SKM-1 treated with dmso at 0.1 percent for 144 hours (cell line): ENCODE measurements at regions not wholly inside any gene's neighbourhood (a gene's known extent, or its start where the extent isn't known, plus 50 kb on each side); places are given as distances from the start of the nearest gene placed in this dataset.
"Not testable (repeated sequence)": the region's sequence is repeated elsewhere in the genome, so short reads cannot be mapped to it uniquely, and the experiment has no call there.

Experiments used
- DNase-seq: peaks from one replicate; lab custom pipeline; 2025; ENCODE audit not compliant: unreplicated experiment; lab: John Stamatoyannopoulos, UW

DNA sequence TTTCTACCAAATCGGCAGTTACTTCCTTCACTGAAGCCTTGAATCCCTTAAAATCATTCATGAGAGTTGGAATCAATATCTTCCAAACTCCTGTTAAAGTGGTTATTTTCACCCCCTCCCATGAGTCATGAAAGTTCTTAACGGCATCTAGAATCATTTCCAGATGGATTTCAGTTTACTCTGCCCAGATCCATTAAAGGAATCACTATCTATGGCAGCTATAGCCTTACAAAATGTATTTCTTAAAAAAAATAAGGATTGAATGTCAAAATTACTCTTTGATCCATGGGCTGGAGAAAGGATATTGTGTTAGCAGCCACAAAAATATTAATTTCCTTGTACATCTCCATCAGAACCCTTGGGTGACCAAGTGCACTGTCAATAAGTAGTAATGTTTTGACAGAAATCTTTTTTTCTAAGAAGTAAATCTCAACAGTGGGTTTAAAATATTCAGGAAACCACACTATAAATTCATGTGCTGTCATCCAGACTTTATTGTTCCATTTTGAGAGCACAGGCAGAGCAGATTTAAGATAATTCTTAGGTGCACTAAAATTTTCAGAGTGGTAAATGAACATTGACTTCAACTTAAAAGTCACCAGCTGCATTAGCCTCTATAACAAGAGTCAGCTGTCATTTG is 767.7 kb downstream of the DTWD2 start:
- DNase-seq, result no peak

DNA sequence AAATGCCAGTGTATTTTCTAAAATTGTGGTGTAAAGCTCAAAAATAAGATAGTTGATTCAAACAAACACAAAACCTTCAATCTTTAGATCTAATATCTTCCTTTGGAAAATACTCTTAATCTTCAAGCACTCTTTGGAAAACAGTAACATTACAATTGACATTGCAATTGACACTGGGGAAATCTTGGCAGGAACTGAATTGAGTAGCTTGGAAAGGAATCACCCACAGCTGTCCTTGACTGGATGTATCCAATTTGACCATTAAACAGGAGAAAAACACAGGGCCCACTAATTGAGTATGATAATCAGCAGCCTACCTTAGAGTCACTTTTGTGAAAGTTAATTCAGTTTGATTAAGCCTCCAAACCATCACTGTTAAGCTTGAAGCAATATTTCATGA is 776.7 kb downstream of the DTWD2 start:
- DNase-seq, result no peak

DNA sequence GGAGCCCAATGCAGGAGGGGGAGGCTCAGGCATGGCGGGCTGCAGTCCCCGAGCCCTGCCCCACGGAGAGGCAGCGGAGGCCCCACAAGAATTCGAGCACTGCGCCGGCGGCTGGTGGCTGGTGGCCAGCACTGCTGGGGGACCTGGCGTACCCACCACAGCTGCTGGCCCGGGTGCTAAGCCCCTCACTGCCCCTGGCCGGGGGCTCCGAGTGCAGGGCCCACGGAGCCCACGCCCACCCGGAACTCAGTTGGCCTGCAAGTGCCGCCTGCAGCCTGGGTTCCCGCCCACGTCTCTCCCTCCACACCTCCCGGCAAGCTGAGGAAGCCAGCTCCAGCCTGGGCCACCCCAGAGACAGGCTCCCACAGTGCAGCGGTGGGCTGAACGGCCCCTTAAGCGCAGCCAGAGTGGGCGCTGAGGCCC is 780.3 kb downstream of the DTWD2 start:
- DNase-seq, result no peak

DNA sequence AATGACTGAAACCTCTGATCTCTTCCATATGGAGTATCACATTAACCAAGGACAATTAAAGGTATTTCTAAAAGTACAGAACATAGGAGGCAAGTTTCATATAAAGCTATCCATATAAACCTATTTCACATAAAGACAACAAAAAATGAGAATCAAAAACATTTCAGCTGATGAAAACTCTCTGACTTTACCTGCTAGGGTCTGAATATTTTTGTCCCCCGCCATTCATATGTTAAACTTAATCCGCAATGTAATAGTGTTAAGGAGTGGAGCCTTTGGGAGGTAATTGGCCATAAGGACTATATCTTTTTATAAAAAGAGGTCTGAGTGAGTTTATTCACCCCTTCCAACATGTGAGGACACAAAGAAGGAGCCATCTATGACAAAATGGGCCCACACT is 788.5 kb downstream of the DTWD2 start:
- DNase-seq, result no peak

DNA sequence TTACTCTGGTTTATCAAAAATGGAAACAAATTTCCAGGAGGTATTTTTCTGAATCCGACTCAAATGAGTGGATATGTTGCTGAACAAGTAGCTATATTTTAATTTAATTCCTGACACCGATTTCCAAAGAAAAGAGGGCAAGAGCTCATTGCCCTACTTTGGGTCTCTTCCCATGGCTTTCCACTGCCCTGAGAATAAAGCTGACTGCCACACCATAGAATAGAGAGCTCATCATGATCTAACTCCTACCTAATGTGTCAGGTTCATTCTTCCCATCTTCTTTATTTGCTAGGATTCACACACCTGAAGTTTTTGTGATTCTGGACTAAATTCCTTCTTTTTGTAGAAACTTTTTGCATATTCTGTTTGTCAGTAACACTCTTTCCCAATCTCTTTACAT is 792.1 kb downstream of the DTWD2 start:
- DNase-seq, result no peak

DNA sequence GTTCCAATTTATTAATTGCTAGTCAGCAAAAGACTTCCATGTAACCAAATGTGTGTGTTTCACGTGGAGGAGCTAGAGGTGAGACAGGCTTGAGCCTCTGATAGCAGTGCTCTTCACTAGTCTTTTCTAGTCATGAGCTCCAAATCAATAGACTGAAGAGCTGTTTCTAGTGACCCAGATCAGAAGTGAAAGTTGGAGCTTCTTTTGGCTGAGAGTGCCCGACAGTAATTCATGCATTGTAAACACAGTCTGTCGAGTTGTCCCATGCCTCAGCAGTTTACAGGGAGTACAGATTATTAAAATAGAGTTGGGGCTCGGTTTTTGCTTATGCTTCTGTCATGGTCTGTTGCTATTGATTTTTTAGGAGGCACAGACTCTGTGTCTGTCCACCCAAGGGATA is 793.1 kb downstream of the DTWD2 start:
- DNase-seq, result no peak

DNA sequence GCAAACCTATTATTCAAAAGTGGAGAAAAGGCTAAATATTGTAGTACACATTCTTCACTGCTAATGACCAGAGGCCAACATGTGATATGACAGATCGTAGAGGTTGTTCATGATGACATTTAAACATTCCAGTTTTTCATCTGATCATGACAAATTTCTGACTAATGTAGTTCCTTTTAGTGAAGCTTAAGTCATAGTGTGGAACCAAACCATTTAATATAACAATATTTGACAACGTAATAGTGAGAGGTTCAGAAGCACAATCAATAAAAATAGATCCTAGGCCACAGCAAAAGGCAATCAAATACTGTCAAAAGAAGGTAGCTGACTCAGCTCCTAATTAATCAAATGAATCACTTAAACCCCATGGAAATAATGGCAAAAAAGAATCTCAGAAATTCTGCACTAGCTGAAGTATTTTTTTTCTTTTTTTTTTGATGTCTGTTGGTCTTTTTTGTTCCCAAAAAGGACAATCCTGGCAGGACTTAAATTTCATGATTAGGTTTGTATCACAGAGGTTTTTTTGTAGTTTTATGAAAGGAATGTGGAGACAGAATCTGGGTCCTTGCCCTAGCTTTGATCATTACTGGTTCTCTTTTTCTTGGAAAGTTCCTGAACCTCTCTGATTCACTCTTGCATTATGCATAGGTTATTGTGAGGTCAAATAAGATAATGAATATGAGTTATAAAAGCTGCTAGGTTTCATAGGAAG is 795.0 kb downstream of the DTWD2 start:
- DNase-seq, result no peak

DNA sequence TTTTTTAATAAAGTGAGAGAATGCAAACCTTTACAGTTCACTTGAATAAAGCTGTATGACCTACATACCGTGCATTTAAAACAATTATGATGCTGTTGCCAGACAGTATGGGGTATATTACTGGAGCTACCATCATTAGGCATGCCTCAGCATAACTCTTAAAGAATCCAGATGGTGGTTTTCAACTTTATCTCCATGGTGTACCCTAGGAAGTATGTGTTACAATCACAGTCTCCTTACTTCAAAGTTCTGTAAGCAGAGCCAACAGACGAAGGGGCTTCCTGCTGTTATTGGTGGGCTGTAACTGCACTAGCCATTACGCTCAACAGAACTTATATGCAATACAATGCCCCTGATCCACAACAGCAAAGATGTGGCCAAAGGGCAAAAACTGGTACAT is 803.3 kb downstream of the DTWD2 start:
- no peak for DNase-seq

DNA sequence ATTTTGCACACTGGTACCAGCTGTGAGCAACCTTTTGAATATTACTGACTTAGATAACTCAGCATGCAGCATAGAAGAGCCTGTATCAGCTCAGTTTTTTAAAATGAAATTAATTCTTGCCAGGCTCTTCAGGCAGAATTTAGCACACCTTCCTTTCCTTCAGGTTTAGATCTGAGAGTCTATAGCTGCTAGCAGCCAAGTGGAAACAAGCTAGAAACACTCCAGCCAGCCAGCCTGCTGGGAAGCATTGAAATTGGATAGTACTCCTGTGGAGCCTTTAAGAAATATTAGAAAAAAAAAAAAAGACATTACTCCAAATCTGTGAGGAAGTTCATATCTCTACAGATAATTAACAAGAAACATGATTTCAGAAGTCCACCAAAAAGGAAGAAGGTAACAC is 812.2 kb downstream of the DTWD2 start:
- no peak for DNase-seq

DNA sequence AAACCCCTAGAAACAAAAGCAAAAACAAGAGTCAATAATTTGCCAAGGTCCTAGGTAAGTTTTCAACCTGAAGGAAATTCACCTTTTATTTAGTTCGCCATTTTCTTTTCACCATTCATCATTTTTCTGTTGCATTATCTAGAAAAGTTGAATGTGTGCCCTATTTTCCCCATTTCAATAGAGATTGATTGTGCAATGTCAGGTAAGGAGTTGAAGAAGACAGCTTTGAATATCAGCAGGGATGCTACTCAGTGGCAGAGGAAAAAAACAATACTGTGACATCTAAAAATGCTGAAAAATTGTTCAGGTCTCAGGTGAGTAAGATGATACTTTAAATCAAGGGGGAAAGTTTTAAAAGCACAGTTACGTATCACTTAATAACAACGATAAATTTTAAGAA is 813.7 kb downstream of the DTWD2 start:
- no peak for DNase-seq

DNA sequence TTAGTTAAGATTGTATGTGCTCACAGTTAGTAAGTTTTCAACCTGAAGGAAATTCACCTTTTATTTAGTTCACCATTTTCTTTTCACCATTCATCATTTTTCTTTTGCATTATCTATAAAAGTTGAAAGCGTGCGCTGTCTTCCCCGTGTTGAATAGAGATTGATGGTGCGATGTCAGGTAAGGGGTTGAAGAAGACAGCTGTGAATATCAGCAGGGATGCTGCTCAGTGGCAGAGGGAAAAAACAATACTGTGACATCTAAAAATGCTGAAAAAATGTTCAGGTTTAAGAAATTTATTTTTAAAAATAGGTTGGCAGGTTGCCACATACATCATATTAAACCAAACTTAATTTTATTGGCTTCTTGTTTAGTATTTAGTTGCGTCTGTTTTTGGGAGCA is 815.0 kb downstream of the DTWD2 start:
- DNase-seq, result no peak

DNA sequence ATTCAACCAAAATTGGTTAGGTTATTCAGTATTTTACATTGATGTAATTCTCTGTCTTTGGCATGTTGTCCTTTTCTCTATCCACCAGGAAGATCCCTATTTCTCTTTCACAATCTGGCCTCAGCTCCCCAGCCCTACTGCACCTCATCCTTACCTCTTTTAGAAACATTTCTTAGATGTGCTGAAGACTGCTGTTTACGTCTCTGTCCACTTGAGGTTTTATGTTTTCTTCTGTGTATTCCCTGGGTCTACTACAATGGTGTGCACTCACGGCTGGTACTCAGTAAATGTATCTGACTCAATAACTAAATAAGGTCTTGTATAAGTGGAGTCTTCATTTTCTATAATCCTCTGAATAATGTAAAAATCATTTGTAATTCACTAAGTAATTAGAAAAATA is 822.7 kb downstream of the DTWD2 start:
- no peak for DNase-seq

DNA sequence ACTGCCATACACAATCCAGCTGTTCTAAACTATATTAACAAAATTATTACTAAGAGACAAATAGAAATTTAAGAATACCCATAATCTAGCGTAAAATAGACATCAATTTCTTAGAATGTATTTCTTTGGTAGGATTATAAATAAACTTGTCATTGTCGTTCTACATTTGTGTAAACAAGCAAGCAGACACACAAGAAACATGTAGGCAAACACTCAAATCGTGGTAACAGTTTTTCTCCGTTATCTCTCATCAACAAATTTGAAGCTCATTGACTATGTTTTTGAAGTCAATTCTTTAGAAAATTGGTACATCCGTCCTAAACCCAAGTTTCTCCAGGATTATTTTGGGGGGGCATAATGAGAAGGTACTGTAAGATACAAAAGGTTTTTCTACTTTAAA is 832.2 kb downstream of the DTWD2 start:
- DNase-seq, result no peak

DNA sequence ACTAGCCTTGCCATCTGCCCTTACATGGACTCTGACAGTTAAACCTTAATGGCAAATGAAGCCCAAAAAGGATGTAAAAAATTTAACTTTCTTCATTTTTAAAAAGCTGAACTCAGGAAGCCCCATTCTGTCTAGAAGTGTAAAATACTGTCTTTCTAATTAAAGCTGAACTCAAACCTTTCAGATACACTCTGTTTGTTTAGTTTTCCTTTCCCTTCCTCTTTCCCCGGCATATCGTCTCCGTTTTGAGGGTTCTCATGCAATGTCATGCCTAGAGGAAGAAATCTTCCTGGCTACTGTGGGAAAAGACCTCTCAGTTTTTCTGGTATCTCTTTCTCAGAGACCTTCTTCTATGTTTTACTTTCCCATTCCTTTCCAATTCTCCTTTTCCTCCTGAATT is 841.5 kb downstream of the DTWD2 start:
- DNase-seq, result no peak

DNA sequence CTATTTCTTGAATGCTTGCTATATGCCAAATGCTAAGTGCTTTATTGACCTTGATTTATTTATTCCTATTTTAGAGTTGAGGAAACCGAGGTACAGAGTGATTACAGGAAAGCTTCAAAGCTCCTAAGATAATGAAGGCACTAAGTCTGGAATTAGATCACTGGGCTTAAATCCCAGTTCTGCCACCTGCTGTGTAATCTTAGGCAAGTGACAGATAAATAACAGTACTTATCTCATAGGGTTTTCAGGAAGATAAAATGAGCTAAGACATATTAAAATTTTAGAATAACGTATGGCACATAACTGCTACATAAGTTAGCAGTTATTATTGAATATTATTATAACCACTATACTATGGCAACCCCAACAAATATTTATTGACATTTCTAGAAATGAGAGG is 843.8 kb downstream of the DTWD2 start:
- DNase-seq, result no peak

DNA sequence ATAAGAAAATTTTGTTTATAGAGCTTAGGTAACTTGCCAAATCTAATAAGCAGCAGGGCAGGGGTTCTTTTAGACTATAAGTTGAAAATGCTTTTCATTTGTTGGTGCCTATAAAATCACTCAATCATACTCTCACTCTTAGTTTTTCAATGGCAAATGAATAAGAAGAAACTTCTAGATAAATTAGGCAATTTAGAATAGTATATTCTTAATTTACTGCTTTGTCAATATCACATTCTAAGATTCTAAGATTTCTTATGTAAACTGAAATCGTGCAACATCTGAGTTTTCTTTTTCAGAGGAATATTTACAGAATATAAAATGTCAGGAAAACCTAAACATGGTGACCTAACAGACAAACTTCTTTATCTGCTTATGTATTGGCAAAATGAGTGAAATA is 849.0 kb downstream of the DTWD2 start:
- DNase-seq, result no peak

DNA sequence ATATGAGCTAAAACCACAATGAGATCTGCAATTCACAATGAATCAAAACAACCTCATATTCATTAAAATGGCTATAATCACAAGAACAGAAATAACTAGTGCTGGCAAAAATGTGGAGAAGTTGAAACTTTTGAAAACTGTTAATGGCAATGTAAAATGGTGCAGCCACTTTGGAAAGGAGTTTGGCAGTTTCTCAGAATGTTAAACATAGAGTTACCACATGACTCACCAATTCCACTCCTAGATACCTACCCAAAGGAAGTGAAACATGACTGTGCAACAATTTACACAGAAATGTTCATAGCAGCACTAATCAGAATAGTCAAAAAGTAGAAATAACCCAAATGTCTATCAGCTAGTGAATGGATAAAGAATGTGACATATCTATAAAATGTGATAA is 862.2 kb downstream of the DTWD2 start:
- DNase-seq, result no peak

DNA sequence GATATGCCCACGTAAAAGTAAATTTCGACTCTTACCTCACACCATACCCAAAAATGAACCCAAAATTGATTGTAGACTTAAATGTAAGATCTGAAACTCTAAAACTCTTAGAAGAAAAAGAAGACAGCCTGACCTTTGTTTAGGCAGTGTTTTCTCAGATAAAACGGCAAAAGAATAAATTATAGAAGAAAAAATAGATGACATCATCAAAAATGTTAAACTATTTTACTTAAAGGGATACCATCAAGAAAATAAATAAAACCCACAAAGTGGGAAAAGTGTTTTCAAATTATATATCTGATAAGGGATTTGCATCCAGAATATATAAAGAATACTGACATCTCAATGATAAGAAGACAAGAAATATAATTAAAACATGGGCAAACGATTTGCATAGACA is 862.7 kb downstream of the DTWD2 start:
- DNase-seq, result no peak

DNA sequence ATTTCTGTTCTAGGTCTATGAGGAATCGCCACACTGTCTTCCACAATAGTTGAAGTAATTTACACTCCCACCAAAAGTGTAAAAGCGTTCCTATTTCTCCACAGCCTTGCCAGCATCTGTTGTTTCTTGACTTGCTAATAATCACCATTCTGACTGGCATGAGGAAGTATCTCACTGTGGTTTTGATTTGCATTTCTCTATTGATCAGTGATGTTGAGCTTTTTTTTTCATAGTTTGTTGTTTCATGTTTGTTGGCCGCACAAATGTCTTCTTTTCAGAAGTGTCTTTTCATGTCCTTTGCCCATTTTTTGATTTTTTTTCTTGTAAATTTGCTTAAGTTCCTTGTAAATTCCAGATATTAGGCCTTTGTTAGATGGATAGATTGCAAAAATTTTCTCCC is 867.1 kb downstream of the DTWD2 start:
- no peak for DNase-seq

DNA sequence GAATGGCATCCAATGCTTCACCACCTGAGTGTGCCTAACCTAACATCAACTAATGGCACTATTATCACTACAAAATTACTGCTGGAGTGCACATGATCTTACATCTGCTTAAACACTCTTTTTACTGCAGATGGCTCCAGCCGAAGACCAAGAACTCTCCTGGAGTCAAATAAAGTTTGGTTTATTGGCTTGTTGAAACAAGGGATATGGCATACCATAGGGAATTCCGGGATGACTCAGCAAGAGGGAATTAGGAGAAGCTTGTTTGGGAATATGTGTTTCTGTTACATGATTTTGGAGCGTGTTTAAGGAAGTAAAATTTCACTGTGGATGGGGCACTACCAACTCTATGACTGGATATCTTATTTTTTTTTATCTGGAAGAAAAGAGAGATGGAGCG is 872.6 kb downstream of the DTWD2 start:
- DNase-seq, result no peak

DNA sequence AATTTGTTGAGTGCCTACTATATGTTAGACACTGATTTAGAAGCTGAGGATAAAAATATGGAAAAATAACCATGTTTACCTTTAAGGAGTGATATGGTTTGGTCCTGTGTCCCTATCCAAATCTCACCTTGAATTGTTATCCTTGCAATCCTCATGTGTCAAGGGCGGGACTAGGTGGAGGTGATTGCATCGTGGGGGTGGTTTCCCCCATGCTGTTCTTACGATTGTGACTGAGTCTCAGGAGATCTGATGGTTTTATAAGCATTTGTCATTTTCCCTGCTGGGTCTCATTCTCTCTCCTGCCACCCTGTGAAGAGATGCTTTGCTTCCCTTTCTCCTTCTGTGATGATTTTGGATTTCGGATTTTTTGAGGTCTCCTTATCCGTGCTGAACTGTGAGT is 876.4 kb downstream of the DTWD2 start:
- no peak for DNase-seq

DNA sequence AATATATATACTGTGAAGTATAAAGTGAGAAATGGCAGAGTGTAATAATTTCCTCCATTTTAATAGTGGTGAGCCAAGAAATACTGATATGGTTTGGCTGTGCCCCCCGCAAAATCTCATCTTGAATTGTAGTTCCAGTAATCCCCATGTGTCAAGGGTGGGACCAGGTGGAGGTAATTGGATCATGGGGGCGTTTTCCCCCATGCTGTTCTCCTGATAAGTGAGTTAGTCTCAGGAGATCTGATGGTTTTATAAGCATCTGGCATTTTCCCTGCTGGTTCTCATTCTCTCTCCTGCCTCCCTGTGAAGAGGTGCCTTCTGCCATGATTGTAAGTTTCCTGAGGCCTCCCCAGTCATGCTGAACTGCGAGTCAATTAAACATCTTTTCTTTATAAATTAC is 881.1 kb downstream of the DTWD2 start:
- DNase-seq, result not testable (repeated sequence)

DNA sequence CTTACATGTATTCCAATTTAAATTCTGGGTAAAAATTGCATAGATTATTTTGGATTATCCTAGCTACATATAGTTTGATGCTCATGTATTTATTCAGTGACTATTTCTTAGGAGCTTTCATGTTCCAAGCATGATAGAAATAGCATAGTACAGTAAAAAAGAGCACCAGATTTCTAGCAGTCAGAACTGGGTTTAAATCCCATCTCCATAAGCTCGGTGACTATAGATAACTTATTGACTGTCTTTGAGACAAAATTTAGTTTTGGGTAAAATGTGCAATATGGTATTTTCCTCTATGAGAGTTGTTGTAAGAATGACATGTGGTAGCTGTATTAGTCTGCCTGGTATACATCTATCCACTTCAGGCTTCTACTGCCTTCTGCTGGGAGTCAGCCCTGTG is 889.6 kb downstream of the DTWD2 start:
- no peak for DNase-seq
